GM23248 (cell line): ENCODE measurements at regions not wholly inside any gene's neighbourhood (a gene's known extent, or its start where the extent isn't known, plus 50 kb on each side); places are given as distances from the start of the nearest gene placed in this dataset.

Source experiments
- DNase-seq: peaks from one replicate; pipeline ENCODE4 v3.0.0-alpha.2; 2015
- H2AFZ ChIP-seq: fragments of 200-600 bp; sonication (generic); 2 replicates; pipeline ENCODE4 v1.6.1; 2016; ENCODE audit warnings: antibody characterized with exemption
- H3F3A ChIP-seq: fragments of 200-600 bp; sonication (generic); 2 replicates; pipeline ENCODE4 v1.6.1; 2016; ENCODE audit warnings: mild to moderate bottlenecking, antibody characterized with exemption, mixed run types; ENCODE audit not compliant: insufficient read depth
- H3K27ac ChIP-seq: fragments of 200-600 bp; sonication (generic); 2 replicates; pipeline ENCODE4 v1.5.1; 2016; ENCODE audit warnings: mild to moderate bottlenecking
- H3K27me3 ChIP-seq: fragments of 200-600 bp; sonication (generic); replicated peaks from 2 replicates; pipeline ENCODE4 v1.6.1; 2016; ENCODE audit warnings: mild to moderate bottlenecking; ENCODE audit not compliant: insufficient read depth
- H3K36me3 ChIP-seq: fragments of 200-600 bp; sonication (generic); 2 replicates; pipeline ENCODE4 v1.6.1; 2016; ENCODE audit warnings: low read depth, mild to moderate bottlenecking
- H3K4me1 ChIP-seq: fragments of 200-600 bp; sonication (generic); 2 replicates; pipeline ENCODE4 v1.6.1; 2016; ENCODE audit warnings: mild to moderate bottlenecking; ENCODE audit not compliant: insufficient read depth
- H3K4me2 ChIP-seq: fragments of 200-600 bp; sonication (generic); one replicate; pipeline ENCODE4 v1.6.1; 2016; ENCODE audit warnings: mild to moderate bottlenecking; ENCODE audit not compliant: unreplicated experiment
- H3K4me3 ChIP-seq: fragments of 200-600 bp; sonication (generic); 2 replicates; pipeline ENCODE4 v1.5.1; 2016; ENCODE audit warnings: mild to moderate bottlenecking
- H3K79me2 ChIP-seq: fragments of 200-600 bp; sonication (generic); 2 replicates; pipeline ENCODE4 v1.6.1; 2016; ENCODE audit warnings: mild to moderate bottlenecking; ENCODE audit not compliant: insufficient read depth
- H3K9ac ChIP-seq: fragments of 200-600 bp; sonication (generic); 2 replicates; pipeline ENCODE4 v1.6.1; 2016; ENCODE audit warnings: mild to moderate bottlenecking
- H3K9me2 ChIP-seq: fragments of 200-600 bp; sonication (generic); 2 replicates; pipeline ENCODE4 v1.6.1; 2016; ENCODE audit warnings: mixed run types, mild to moderate bottlenecking, moderate library complexity; ENCODE audit not compliant: insufficient read depth
- H3K9me3 ChIP-seq: fragments of 200-600 bp; sonication (generic); one replicate; pipeline ENCODE4 v1.6.1; 2017; ENCODE audit warnings: low read depth
- H4K20me1 ChIP-seq: fragments of 200-600 bp; sonication (generic); 2 replicates; pipeline ENCODE4 v1.6.0; 2016; ENCODE audit not compliant: insufficient read depth
- EZH2 ChIP-seq: fragments of 200-600 bp; sonication (generic); IDR thresholded peaks from 2 replicates; pipeline ENCODE4 v1.6.1; 2018; ENCODE audit warnings: antibody characterized with exemption, mild to moderate bottlenecking; ENCODE audit not compliant: insufficient read depth, poor library complexity, severe bottlenecking
- EZH2phosphoT487 ChIP-seq: fragments of 200-600 bp; sonication (generic); IDR thresholded peaks from 2 replicates; pipeline ENCODE4 v1.6.1; 2018; ENCODE audit warnings: antibody characterized with exemption, moderate library complexity, mild to moderate bottlenecking, low read depth; ENCODE audit not compliant: insufficient read depth
- WGBS, 2 experiments: methylation state at CpG; one replicate each; pipeline ENCODE4 v1.1.6; 2015 to 2017; ENCODE audit warnings: low lambda C conversion rate in 2 of 2, low coverage in 1 of 2; ENCODE audit errors: missing lambda C conversion rate in 2 of 2; 5-methylcytosine and 5-hydroxymethylcytosine counted together
- in situ Hi-C: fragments of 300-500 bp; cut with MboI; formaldehyde crosslinking; loops from 2 replicates; pipeline ENCODE4 v1.15.0; 2020

GRCh38 chr4:154107337-154107736, 318.5 kb upstream of the SFRP2 start:
- H3K36me3 ChIP-seq, result no peaks in the 10 kb centered on the region
- in situ Hi-C loops, result no loop called here
- H3K4me3 ChIP-seq, result no peak overlapping the region
- H4K20me1 ChIP-seq, result no peaks in the 10 kb centered on the region
- H3K4me1 ChIP-seq, result no peaks in the 10 kb centered on the region
- H2AFZ ChIP-seq, result no peak overlapping the region
- no peak overlapping the region for H3K27ac ChIP-seq
- H3K27me3 ChIP-seq, result no peaks in the 10 kb centered on the region
- no peaks in the 10 kb centered on the region for H3K9me3 ChIP-seq
- H3K9ac ChIP-seq, result no peak overlapping the region
- H3F3A ChIP-seq, result no peaks in the 10 kb centered on the region
- no peaks in the 10 kb centered on the region for H3K9me2 ChIP-seq
- no peak for TF ChIP-seq EZH2
- TF ChIP-seq EZH2phosphoT487, result no peak
- no peaks in the 10 kb centered on the region for H3K79me2 ChIP-seq
- no peak for DNase-seq
- no peak overlapping the region for H3K4me2 ChIP-seq
- WGBS, 2 experiments, result 86 to 88% methylated on average over 2 of the region's 2 CpGs

- Histone ChIP-seq H3K27me3 (no peaks in the 10 kb centered on the region), H3K4me3 (no peak overlapping the region), H3K4me1 (no peaks in the 10 kb centered on the region), H3F3A (no peaks in the 10 kb centered on the region), H3K4me2 (no peak overlapping the region), H4K20me1 (no peaks in the 10 kb centered on the region), H3K9ac (no peak overlapping the region), H3K9me2 (no peaks in the 10 kb centered on the region), H2AFZ (no peak overlapping the region), H3K9me3 (no peaks in the 10 kb centered on the region), H3K79me2 (no peaks in the 10 kb centered on the region), H3K27ac (no peak overlapping the region), H3K36me3 (no peaks in the 10 kb centered on the region)
- no peak for DNase-seq
- TF ChIP-seq EZH2 (no peak), EZH2phosphoT487 (no peak)
- in situ Hi-C loops, result no loop called here
- 41 to 51% methylated on average over 2 of the region's 2 CpGs for WGBS, 2 experiments
Measured at GRCh38 chr4:154088741-154089140, 299.9 kb upstream of the SFRP2 start.

GRCh38 chr4:154086247-154086646, 297.4 kb upstream of the SFRP2 start:
- Histone ChIP-seq H4K20me1 (no peaks in the 10 kb centered on the region), H3K27me3 (no peaks in the 10 kb centered on the region), H3K9ac (no peak overlapping the region), H3K4me2 (no peak overlapping the region), H3K9me3 (no peaks in the 10 kb centered on the region), H3K9me2 (no peaks in the 10 kb centered on the region), H3K79me2 (no peaks in the 10 kb centered on the region), H3K36me3 (no peaks in the 10 kb centered on the region), H3K4me1 (no peaks in the 10 kb centered on the region), H3K27ac (no peak overlapping the region), H3K4me3 (no peak overlapping the region), H3F3A (no peaks in the 10 kb centered on the region), H2AFZ (no peak overlapping the region)
- TF ChIP-seq EZH2 (no peak), EZH2phosphoT487 (no peak)
- in situ Hi-C loops, result no loop called here
- no peak for DNase-seq
- 90 to 94% methylated on average over 3 of the region's 3 CpGs for WGBS, 2 experiments

GRCh38 chr4:154084864-154085263, 296.0 kb upstream of the SFRP2 start:
- DNase-seq, result peak; percentile 45
- Histone ChIP-seq H4K20me1 (no peaks in the 10 kb centered on the region), H3K27ac (no peak overlapping the region), H3F3A (no peaks in the 10 kb centered on the region), H3K79me2 (no peaks in the 10 kb centered on the region), H3K9ac (no peak overlapping the region), H2AFZ (no peak overlapping the region), H3K9me2 (no peaks in the 10 kb centered on the region), H3K36me3 (no peaks in the 10 kb centered on the region), H3K27me3 (no peaks in the 10 kb centered on the region), H3K4me3 (no peak overlapping the region), H3K4me2 (no peak overlapping the region), H3K9me3 (no peaks in the 10 kb centered on the region), H3K4me1 (no peaks in the 10 kb centered on the region)
- TF ChIP-seq EZH2phosphoT487, result no peak
- TF ChIP-seq EZH2, result no peak
- 94 to 100% methylated on average over 1 of the region's 1 CpG for WGBS, 2 experiments
- in situ Hi-C loops, result no loop called here
